ENCODE measurements at regions not wholly inside any gene's neighbourhood (a gene's known extent, or its start where the extent isn't known, plus 50 kb on each side); places are given as distances from the start of the nearest gene placed in this dataset.

DNA sequence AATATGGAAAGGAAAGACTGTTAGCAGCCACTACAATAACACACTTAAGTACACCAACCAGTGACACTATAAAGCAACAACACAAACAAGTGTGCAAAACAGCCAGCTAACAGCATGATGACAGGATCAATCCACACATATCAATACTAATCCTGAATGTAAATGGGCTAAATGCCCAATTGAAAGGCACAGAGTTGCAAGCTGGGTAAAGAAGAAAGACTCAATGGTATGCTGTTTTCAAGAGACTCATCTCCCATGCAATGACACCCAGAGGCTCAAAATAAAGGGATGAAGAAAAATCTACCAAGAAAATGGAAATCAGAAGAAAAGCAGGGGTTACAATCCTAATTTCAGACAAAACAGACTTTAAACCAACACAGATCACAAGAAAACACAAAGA is 94.2 kb upstream of the ENPEP start:
- DNase-seq (ENCODE audit: low spot score): no peak
- TF ChIP-seq, protein P1, sequence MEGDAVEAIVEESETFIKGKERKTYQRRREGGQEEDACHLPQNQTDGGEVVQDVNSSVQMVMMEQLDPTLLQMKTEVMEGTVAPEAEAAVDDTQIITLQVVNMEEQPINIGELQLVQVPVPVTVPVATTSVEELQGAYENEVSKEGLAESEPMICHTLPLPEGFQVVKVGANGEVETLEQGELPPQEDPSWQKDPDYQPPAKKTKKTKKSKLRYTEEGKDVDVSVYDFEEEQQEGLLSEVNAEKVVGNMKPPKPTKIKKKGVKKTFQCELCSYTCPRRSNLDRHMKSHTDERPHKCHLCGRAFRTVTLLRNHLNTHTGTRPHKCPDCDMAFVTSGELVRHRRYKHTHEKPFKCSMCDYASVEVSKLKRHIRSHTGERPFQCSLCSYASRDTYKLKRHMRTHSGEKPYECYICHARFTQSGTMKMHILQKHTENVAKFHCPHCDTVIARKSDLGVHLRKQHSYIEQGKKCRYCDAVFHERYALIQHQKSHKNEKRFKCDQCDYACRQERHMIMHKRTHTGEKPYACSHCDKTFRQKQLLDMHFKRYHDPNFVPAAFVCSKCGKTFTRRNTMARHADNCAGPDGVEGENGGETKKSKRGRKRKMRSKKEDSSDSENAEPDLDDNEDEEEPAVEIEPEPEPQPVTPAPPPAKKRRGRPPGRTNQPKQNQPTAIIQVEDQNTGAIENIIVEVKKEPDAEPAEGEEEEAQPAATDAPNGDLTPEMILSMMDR (IDR thresholded peaks at IDR 0.05; ENCODE audit: extremely low read depth, missing control alignments): no peak

DNA sequence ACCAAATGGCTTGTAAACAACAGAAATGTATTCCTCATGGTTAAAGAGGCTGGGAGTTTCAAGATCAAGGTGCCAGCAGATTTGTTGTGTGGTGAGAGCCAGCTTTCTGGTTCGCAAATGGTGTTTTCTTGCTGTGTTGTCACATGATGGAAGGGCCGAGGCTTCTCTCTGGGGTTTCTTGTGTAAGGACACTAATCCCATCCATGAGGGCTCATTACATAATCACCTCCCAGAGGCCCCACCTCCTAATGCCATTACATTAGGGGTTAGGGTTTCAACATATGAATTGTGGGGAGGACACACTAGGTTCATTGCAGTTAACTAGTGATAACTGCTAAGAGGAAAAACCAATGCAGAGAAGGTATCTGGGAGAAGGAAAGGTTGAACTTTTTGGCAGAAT is 103.5 kb upstream of the ENPEP start:
- no peak for DNase-seq (ENCODE audit: low spot score)
- TF ChIP-seq, protein P1 (IDR thresholded peaks at IDR 0.05; ENCODE audit: extremely low read depth, missing control alignments): no peak

DNA sequence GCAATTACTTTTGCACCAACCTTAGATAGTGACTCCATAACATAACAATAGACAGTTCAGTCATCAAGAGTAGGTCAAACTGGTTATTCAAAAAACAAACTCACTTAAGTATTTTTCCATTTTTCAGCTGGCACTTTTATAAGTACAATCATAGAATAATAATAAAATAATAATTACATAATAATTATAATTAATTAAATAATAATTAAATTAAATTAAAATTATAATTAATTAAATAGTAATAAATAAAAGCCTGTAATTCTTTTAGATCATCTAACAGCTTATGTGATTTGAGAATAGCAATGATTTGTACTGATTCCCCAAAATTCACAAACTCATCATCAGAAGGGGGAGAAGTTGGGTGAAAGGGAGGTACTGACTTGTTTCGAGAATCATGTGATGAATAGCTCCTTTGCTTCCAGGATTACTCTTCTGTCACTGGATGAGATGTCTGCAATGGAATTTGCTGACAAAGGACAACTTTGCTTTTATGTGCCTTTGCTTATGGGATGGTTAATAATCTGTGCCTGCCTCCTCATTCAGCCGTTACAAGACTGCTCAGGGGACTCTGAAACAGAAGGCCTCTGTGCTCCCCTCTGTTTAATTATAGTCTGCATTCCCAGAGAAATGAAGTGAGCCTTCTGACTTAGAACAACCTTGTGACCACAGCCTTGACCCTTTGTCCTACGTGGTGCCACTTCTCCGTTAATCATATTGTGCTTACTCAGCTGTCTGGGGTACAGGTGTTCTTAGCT is 104.8 kb upstream of the ENPEP start:
- DNase-seq (ENCODE audit: low spot score): no peak

DNA sequence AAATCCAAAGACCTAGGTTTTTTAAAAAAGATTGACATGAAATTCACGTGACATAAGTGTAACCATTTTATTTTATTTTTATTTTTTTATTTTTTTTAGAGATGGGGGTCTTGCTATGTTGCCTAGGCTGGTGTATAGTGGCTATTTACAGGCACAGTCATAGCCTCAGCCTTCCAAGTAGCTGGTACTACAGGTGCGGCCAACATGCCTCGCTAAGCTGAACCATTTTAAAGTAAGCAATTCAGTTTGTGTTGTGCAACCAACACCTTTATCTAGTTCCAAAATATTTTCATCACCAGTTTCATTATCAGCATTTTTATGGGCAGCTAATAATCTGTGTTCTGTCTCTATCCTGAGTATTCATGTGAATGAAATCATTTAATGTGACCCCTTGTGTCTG is 107.5 kb upstream of the ENPEP start:
- DNase-seq (ENCODE audit: low spot score): no peak
- TF ChIP-seq, protein P1 (IDR thresholded peaks at IDR 0.05; ENCODE audit: extremely low read depth, missing control alignments): no peak

More for the DNA sequence above, 104.8 kb upstream of the ENPEP start:
- TF ChIP-seq, protein P1 (IDR thresholded peaks at IDR 0.05; ENCODE audit: extremely low read depth, missing control alignments): no peak

DNA sequence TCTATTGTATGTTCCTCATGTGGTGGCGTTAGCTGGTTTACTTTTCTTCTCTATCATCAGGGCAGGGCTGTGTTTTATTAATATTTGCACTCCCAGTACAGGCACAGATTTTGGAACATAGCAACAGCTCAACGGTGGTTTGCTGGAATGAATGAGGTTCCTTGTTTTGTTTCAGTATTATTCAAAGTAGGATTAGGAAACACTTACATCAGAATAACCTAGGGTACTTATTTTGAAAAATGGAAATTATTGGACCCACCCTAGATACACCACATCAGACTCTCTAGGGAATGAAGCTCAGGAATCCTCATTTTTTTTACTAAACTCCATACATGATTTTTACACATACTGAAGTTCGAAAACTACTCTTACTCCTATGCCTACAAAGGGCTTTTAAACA is 108.8 kb upstream of the ENPEP start:
- DNase-seq (ENCODE audit: low spot score): no peak

DNA sequence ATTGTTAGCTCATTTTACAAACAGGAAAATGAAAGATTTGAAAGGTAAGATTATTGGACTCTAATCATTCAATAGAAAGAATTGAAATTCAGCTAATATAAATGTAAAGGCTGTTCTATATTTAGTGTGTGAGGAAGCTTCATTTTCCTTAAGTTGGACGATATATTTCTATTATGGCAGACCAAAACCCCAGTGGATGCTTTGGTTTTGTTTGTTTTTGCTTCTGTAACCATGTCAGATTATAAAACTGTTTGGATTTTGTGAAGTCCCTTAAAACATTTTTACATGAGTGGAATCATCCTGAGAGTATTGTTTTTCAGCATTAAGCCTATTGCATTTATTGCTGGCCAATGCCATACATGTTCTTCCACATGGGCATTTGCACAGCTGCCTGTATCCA is 110.2 kb upstream of the ENPEP start:
- DNase-seq (ENCODE audit: low spot score): no peak
- TF ChIP-seq, protein P1 (IDR thresholded peaks at IDR 0.05; ENCODE audit: extremely low read depth, missing control alignments): no peak

More for the DNA sequence above, 108.8 kb upstream of the ENPEP start:
- TF ChIP-seq, protein P1 (IDR thresholded peaks at IDR 0.05; ENCODE audit: extremely low read depth, missing control alignments): no peak

DNA sequence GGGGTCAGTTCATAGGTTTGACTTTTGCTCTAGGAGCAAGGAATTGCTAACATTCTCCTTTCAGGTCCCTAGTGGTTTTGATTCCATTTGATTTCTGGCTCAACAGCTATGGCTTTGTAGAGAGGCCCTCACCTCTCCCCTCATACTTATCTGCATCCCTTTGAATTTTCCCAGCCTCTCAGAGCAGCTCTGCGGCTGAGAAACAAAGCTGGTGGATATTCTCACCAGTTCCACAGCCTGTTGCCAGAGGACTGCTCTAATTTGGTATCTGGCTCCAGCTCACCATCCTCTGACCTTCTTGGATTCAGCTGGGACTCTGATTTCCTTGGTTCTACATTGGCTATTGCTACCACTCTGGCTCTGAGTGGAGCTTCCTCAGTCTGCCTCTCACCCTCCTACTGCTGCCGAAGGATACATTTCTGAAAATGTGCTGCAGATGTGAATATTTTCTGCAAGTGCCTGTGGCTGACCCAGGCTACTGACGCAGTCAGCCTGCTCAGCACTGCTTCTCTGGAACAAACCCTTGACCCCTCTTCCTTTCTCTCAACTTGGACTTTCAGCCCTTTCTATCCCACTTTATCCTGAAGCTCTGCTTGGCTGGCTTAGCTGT is 110.9 kb upstream of the ENPEP start:
- DNase-seq (ENCODE audit: low spot score): no peak
- TF ChIP-seq, protein P1 (IDR thresholded peaks at IDR 0.05; ENCODE audit: extremely low read depth, missing control alignments): no peak

All from GM20000 (cell line).